GM18498 (cell line): ENCODE measurements at regions not wholly inside any gene's neighbourhood (a gene's known extent, or its start where the extent isn't known, plus 50 kb on each side); places are given as distances from the start of the nearest gene placed in this dataset.

Source experiments
- ATAC-seq: cut with Tn5 transposase; IDR thresholded peaks from one replicate; pipeline ENCODE4 v1.9.1; 2021; ENCODE audit warnings: mild to moderate bottlenecking, moderate library complexity; ENCODE audit not compliant: unreplicated experiment

GRCh38 chr16:62137996-62138395 is 101.8 kb upstream of the CDH8 start:
- no peak for ATAC-seq

- ATAC-seq: no peak
These were observed 99.7 kb upstream of the CDH8 start for GRCh38 chr16:62135911-62136310.

GRCh38 chr16:62135446-62135845 is 99.2 kb upstream of the CDH8 start:
- ATAC-seq: no peak

- no peak for ATAC-seq
These were observed 93.9 kb upstream of the CDH8 start for GRCh38 chr16:62130101-62130500.

GRCh38 chr16:62105244-62105643 is 69.0 kb upstream of the CDH8 start:
- no peak for ATAC-seq

- ATAC-seq: no peak
These were observed 66.3 kb upstream of the CDH8 start for GRCh38 chr16:62102588-62102987.

GRCh38 chr16:62100651-62101050 is 64.4 kb upstream of the CDH8 start:
- no peak for ATAC-seq

GRCh38 chr16:62089715-62090114 is 53.5 kb upstream of the CDH8 start:
- ATAC-seq: no peak

GRCh38 chr16:62088731-62089410 is 52.6 kb upstream of the CDH8 start:
- no peak for ATAC-seq
